ENCODE measurements at regions not wholly inside any gene's neighbourhood (a gene's known extent, or its start where the extent isn't known, plus 50 kb on each side); places are given as distances from the start of the nearest gene placed in this dataset.

GRCh38 chr12:90311561-90311960 lies 602.9 kb upstream of the ATP2B1 start:
- 87% methylated on average over 4 of the region's 4 CpGs for WGBS
- Histone ChIP-seq H3K9ac (ENCODE audit: low read depth in 1 of 2, low read length in 2 of 2) (no peak overlapping the region), H3K36me3 (ENCODE audit: control insufficient read depth in 4 of 4, insufficient read depth in 3 of 4, low read depth in 1 of 4, low read length in 3 of 4) (no peaks in the 10 kb centered on the region), H3K4me1 (ENCODE audit: control insufficient read depth in 4 of 4, insufficient read depth in 4 of 4, low read length in 3 of 4) (no peaks in the 10 kb centered on the region), H3K9me3 (ENCODE audit: control insufficient read depth in 4 of 4, low read length in 3 of 4) (no peaks in the 10 kb centered on the region), H3K4me3 (ENCODE audit: low read depth in 1 of 3, low read length in 3 of 3) (no peak overlapping the region), H3K27me3 (ENCODE audit: control insufficient read depth in 4 of 4, insufficient read depth in 4 of 4, low read length in 3 of 4) (no peaks in the 10 kb centered on the region), H3K27ac (ENCODE audit: low read depth in 1 of 2, low read length in 2 of 2) (no peak overlapping the region)
- DNase-seq (ENCODE audit: low spot score), result no peak
- TF ChIP-seq RAD21 (IDR thresholded peaks at IDR 0.05) (no peak), REST (IDR thresholded peaks at IDR 0.05) (no peak), TAF1 (conservative IDR thresholded peaks at IDR 0.05) (no peak), MAX (IDR thresholded peaks at IDR 0.05) (no peak), HNF4A (conservative IDR thresholded peaks at IDR 0.05) (no peak), CTCF (IDR thresholded peaks at IDR 0.05; ENCODE audit: low read depth, low read length, missing input control) (no peak), NR2F2 (IDR thresholded peaks at IDR 0.05) (no peak), RXRA (IDR thresholded peaks at IDR 0.05) (no peak), FOXA1 (IDR thresholded peaks at IDR 0.05) (no peak), HNF4G (IDR thresholded peaks at IDR 0.05) (no peak), FOXA2 (IDR thresholded peaks at IDR 0.05) (no peak), GABPA (IDR thresholded peaks at IDR 0.05 in 1 of 2, conservative IDR thresholded peaks at IDR 0.05 in 1 of 2) (no peak), SP1 (IDR thresholded peaks at IDR 0.05) (no peak), YY1 (IDR thresholded peaks at IDR 0.05) (no peak), JUND (IDR thresholded peaks at IDR 0.05) (no peak), ZBTB33 (IDR thresholded peaks at IDR 0.05) (no peak), EGR1 (IDR thresholded peaks at IDR 0.05; ENCODE audit: low read depth in 2 of 2) (no peak)
- TF ChIP-seq, protein P1, sequence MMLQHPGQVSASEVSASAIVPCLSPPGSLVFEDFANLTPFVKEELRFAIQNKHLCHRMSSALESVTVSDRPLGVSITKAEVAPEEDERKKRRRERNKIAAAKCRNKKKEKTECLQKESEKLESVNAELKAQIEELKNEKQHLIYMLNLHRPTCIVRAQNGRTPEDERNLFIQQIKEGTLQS (IDR thresholded peaks at IDR 0.05), result no peak
